ENCODE measurements at regions not wholly inside any gene's neighbourhood (a gene's known extent, or its start where the extent isn't known, plus 50 kb on each side); places are given as distances from the start of the nearest gene placed in this dataset.
"Not testable (repeated sequence)": the region's sequence is repeated elsewhere in the genome, so short reads cannot be mapped to it uniquely, and the experiment has no call there.

DNA sequence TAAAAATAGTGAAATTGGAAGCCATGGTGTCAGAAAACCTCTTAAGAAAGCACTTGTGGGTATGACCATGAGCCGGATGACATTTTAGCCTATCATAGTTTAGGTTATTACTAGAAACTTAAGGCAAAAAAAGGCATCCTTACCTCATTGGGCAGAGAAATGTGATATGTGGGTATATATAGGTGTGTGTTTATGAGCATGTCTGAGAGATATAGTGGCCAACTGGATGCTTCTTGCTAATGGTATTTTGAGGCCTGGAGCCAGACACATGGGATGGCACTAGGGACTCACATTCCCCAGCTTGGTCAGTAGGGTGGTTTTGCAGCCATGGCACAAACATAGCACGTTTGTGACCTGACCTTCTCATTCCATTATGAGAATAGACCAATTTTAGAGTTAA lies 295.6 kb upstream of the MEF2C start:
- Histone ChIP-seq H3K4me1 (ENCODE audit: control insufficient read depth in 1 of 2, insufficient read depth in 1 of 2, low read depth in 1 of 2, low read length in 1 of 2) (no peaks in the 10 kb centered on the region), H3K27me3 (no peaks in the 10 kb centered on the region), H3K27ac (no peak overlapping the region), H3K4me3 (ENCODE audit: low read depth in 1 of 2, low read length in 1 of 2) (no peak overlapping the region), H3K36me3 (no peaks in the 10 kb centered on the region), H3K9me3 (no peaks in the 10 kb centered on the region)
- TF ChIP-seq CTCF (IDR thresholded peaks at IDR 0.05): no peak

DNA sequence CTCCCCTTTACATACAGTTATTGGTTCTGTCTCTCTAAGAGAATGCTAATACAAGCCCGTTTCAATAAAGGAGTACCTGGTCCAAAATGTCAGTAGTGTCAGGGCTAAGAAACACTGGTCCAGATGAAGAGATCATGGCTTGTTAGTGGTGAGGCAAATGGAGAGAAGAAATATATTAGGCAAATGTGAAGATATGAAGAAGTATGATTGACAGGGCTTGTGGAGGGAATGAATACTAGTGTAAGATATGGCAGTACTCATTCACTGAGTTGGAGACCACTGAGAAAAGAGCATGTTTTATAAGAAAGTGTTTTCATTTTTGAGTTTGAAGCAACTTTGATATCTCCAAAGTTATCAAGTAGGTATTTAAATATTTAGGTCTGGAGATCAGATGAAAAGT lies 290.5 kb upstream of the MEF2C start:
- no peak overlapping the region for H3K4me3 ChIP-seq (ENCODE audit: low read depth in 1 of 2, low read length in 1 of 2)
- H3K27ac ChIP-seq: no peak overlapping the region
- no peaks in the 10 kb centered on the region for H3K9me3 ChIP-seq
- no peak for TF ChIP-seq CTCF (IDR thresholded peaks at IDR 0.05)
- H3K4me1 ChIP-seq (ENCODE audit: control insufficient read depth in 1 of 2, insufficient read depth in 1 of 2, low read depth in 1 of 2, low read length in 1 of 2): no peaks in the 10 kb centered on the region
- no peaks in the 10 kb centered on the region for H3K36me3 ChIP-seq
- no peaks in the 10 kb centered on the region for H3K27me3 ChIP-seq

DNA sequence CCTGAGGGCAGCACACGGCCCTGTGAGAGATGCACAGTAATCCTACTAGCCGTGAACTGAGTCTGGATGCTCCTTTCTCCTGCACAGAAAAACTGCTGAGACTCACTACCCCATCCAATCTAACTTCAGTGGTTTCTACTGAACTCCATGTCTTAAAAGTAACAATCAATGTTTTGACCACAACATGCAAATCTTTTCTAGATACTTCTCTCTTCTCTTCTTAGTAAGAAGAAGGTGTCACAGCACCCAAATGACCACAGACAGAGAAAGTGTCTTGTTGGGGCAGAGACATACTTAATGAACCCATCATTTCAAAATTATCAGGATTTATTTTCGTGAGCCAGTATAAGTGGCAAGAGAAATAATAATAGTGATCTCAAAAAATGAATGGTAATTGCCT lies 285.8 kb upstream of the MEF2C start:
- Histone ChIP-seq H3K9me3 (no peaks in the 10 kb centered on the region), H3K27ac (no peak overlapping the region), H3K27me3 (no peaks in the 10 kb centered on the region), H3K36me3 (no peaks in the 10 kb centered on the region), H3K4me1 (ENCODE audit: control insufficient read depth in 1 of 2, insufficient read depth in 1 of 2, low read depth in 1 of 2, low read length in 1 of 2) (no peaks in the 10 kb centered on the region), H3K4me3 (ENCODE audit: low read depth in 1 of 2, low read length in 1 of 2) (no peak overlapping the region)
- TF ChIP-seq CTCF (IDR thresholded peaks at IDR 0.05): no peak

- H3K36me3 ChIP-seq; H3K27ac ChIP-seq; H3K9me3 ChIP-seq; H3K4me1 ChIP-seq (ENCODE audit: control insufficient read depth in 1 of 2, insufficient read depth in 1 of 2, low read depth in 1 of 2, low read length in 1 of 2); H3K4me3 ChIP-seq (ENCODE audit: low read depth in 1 of 2, low read length in 1 of 2); H3K27me3 ChIP-seq: not testable (repeated sequence)
These were observed 281.7 kb upstream of the MEF2C start for GRCh38 chr5:89164703-89165102.

DNA sequence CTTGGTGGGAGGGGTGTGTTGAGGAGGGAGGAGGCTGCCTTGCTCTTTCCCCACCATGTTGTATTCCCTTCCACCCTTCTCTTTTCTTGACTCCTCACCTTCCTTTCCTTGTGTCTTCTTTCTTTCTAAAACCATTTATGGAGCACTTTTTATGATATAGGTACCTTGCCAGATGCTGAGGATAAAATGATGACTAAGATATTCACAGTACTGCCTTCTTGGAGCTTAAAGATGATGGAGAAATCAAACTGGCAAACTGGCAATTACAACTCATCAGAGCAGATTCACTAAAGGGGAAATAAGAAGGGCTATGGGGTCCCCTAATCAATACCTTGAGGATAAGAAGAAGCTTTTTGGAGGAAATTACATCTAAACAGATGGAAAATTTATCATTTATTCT lies 273.2 kb upstream of the MEF2C start:
- Histone ChIP-seq H3K36me3 (no peaks in the 10 kb centered on the region), H3K27ac (no peak overlapping the region), H3K27me3 (no peaks in the 10 kb centered on the region), H3K4me3 (ENCODE audit: low read depth in 1 of 2, low read length in 1 of 2) (no peak overlapping the region), H3K9me3 (no peaks in the 10 kb centered on the region), H3K4me1 (ENCODE audit: control insufficient read depth in 1 of 2, insufficient read depth in 1 of 2, low read depth in 1 of 2, low read length in 1 of 2) (no peaks in the 10 kb centered on the region)
- TF ChIP-seq CTCF (IDR thresholded peaks at IDR 0.05): no peak

DNA sequence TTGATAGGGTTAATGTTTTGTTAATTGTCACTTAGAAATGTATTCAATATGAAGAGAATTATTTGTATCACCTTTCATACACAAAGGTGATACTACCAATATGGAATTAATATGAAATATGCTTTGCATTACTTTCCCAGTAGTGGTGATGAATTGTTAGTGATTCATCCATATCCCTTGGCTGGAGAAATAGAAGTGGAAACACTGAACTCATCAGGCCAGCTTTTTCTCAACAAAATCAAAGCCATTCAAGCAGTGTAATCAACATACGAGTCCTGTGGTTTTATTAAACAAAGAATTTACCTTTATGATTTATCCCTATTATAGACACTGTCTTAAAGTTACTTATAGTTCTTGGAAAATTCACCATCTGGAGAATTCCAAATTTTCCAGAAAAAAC lies 264.0 kb upstream of the MEF2C start:
- no peak overlapping the region for H3K4me3 ChIP-seq (ENCODE audit: low read depth in 1 of 2, low read length in 1 of 2)
- H3K27ac ChIP-seq: no peak overlapping the region
- no peaks in the 10 kb centered on the region for H3K27me3 ChIP-seq
- no peaks in the 10 kb centered on the region for H3K9me3 ChIP-seq
- no peaks in the 10 kb centered on the region for H3K4me1 ChIP-seq (ENCODE audit: control insufficient read depth in 1 of 2, insufficient read depth in 1 of 2, low read depth in 1 of 2, low read length in 1 of 2)
- no peak for TF ChIP-seq CTCF (IDR thresholded peaks at IDR 0.05)
- H3K36me3 ChIP-seq: no peaks in the 10 kb centered on the region

Data from neutrophil (primary cell).